ENCODE measurements at regions not wholly inside any gene's neighbourhood (a gene's known extent, or its start where the extent isn't known, plus 50 kb on each side); places are given as distances from the start of the nearest gene placed in this dataset.

GRCh38 chr4:176009254-176009653, 56.4 kb upstream of the WDR17 start:
- TF ChIP-seq CTCF (IDR thresholded peaks at IDR 0.05; ENCODE audit: low read depth, low read length, missing input control): no peak
- TF ChIP-seq TAF1 (conservative IDR thresholded peaks at IDR 0.05): no peak
- no peak for TF ChIP-seq RAD21 (IDR thresholded peaks at IDR 0.05)
- no peak for TF ChIP-seq EGR1 (IDR thresholded peaks at IDR 0.05; ENCODE audit: low read depth in 2 of 2)
